Neural cell (in vitro differentiated cells): ENCODE measurements at regions not wholly inside any gene's neighbourhood (a gene's known extent, or its start where the extent isn't known, plus 50 kb on each side); places are given as distances from the start of the nearest gene placed in this dataset.

ENCODE experiments used
- CTCF ChIP-seq: fragments of 450-650 bp; IDR thresholded peaks from 2 replicates; pipeline ENCODE4 v1.5.1; 2014; ENCODE audit warnings: antibody characterized with exemption, mild to moderate bottlenecking, moderate library complexity; ENCODE audit not compliant: poor library complexity, severe bottlenecking
- EZH2 ChIP-seq: fragments of 200-600, 300-800 bp; shearing (Covaris generic), sonication (generic); IDR thresholded peaks from 2 replicates; pipeline ENCODE4 v1.6.1; 2014; ENCODE audit warnings: antibody characterized with exemption, low read length, borderline replicate concordance, mild to moderate bottlenecking; ENCODE audit not compliant: insufficient read depth, poor library complexity, severe bottlenecking
- MXI1 ChIP-seq: fragments of 450-650 bp; conservative IDR thresholded peaks from 2 replicates; pipeline ENCODE4 v1.6.1; 2014; ENCODE audit warnings: antibody characterized with exemption, mild to moderate bottlenecking; ENCODE audit not compliant: poor library complexity, severe bottlenecking
- POLR2AphosphoS5 ChIP-seq: IDR thresholded peaks from 2 replicates; pipeline ENCODE4 v1.6.1; 2012

GRCh38 chr9:13917534-13917933 is 396.4 kb downstream of the NFIB start:
- TF ChIP-seq CTCF, result no peak
- no peak for TF ChIP-seq POLR2AphosphoS5
- no peak for TF ChIP-seq EZH2
- TF ChIP-seq MXI1, result no peak
